GM23338 (cell line): ENCODE measurements at regions not wholly inside any gene's neighbourhood (a gene's known extent, or its start where the extent isn't known, plus 50 kb on each side); places are given as distances from the start of the nearest gene placed in this dataset.

ENCODE experiments used
- ATAC-seq: fragments of 200-7000 bp; cut with Tn5 transposase; 3 replicates; pipeline ENCODE4 v1.9.1; 2020
- DNase-seq: peaks from one replicate; pipeline ENCODE4 v3.0.0-alpha.2; 2015; ENCODE audit warnings: low spot score
- H2AFZ ChIP-seq: fragments of 200-600 bp; sonication (generic); 2 replicates; pipeline ENCODE4 v1.8.0; 2016; ENCODE audit warnings: antibody characterized with exemption, mild to moderate bottlenecking, moderate library complexity
- H3F3A ChIP-seq: fragments of 200-600 bp; sonication (generic); replicated peaks from 2 replicates; pipeline ENCODE4 v1.8.0; 2017; ENCODE audit warnings: antibody characterized with exemption, mixed run types, low read depth
- H3K27ac ChIP-seq: fragments of 200-600 bp; sonication (generic); 2 replicates; pipeline ENCODE4 v1.6.1; 2016; ENCODE audit warnings: low read depth
- H3K27me3 ChIP-seq: fragments of 200-600 bp; sonication (generic); 2 replicates; pipeline ENCODE4 v1.8.0; 2016; ENCODE audit warnings: mild to moderate bottlenecking, mixed run types, moderate library complexity; ENCODE audit not compliant: insufficient read depth
- H3K36me3 ChIP-seq: fragments of 200-600 bp; sonication (generic); 2 replicates; pipeline ENCODE4 v1.8.0; 2016; ENCODE audit warnings: mild to moderate bottlenecking; ENCODE audit not compliant: insufficient read depth
- H3K4me1 ChIP-seq: fragments of 200-600 bp; sonication (generic); 2 replicates; pipeline ENCODE4 v1.8.0; 2016; ENCODE audit warnings: mild to moderate bottlenecking, moderate library complexity; ENCODE audit not compliant: insufficient read depth
- H3K4me2 ChIP-seq: fragments of 200-600 bp; sonication (generic); 2 replicates; pipeline ENCODE4 v1.7.1; 2017; ENCODE audit warnings: mixed run types
- H3K4me3 ChIP-seq: fragments of 200-600 bp; sonication (generic); 2 replicates; pipeline ENCODE4 v1.6.1; 2016; ENCODE audit warnings: mixed run types
- H3K79me2 ChIP-seq: fragments of 200-600 bp; sonication (generic); replicated peaks from 2 replicates; pipeline ENCODE4 v1.8.0; 2017; ENCODE audit warnings: mild to moderate bottlenecking; ENCODE audit not compliant: insufficient read depth
- H3K9me2 ChIP-seq: fragments of 200-600 bp; sonication (generic); 2 replicates; pipeline ENCODE4 v1.8.0; 2017; ENCODE audit not compliant: insufficient read depth
- H4K20me1 ChIP-seq: fragments of 200-600 bp; sonication (generic); replicated peaks from 2 replicates; pipeline ENCODE4 v1.8.0; 2017; ENCODE audit warnings: mild to moderate bottlenecking; ENCODE audit not compliant: insufficient read depth
- H3K27ac Mint-ChIP-seq: 2 replicates; pipeline ENCODE4 v1.8.0; 2020; ENCODE audit warnings: inconsistent platforms, mild to moderate bottlenecking, moderate library complexity, mixed read lengths
- H3K27me3 Mint-ChIP-seq: 3 replicates; pipeline ENCODE4 v1.8.0; 2022; ENCODE audit warnings: low read depth, mild to moderate bottlenecking, moderate library complexity, mixed read lengths, inconsistent platforms; ENCODE audit not compliant: insufficient read depth, poor library complexity
- H3K36me3 Mint-ChIP-seq: 3 replicates; pipeline ENCODE4 v1.8.0; 2021; ENCODE audit warnings: low read depth, mild to moderate bottlenecking, inconsistent platforms, moderate library complexity, mixed read lengths
- H3K4me1 Mint-ChIP-seq: 3 replicates; pipeline ENCODE4 v1.8.0; 2020; ENCODE audit warnings: mild to moderate bottlenecking, inconsistent platforms, mixed read lengths
- H3K4me3 Mint-ChIP-seq: 3 replicates; pipeline ENCODE4 v1.8.0; 2021; ENCODE audit warnings: moderate library complexity, mild to moderate bottlenecking, inconsistent platforms, mixed read lengths
- H3K9me3 Mint-ChIP-seq: 3 replicates; pipeline ENCODE4 v1.8.0; 2020; ENCODE audit warnings: moderate library complexity, mild to moderate bottlenecking, inconsistent platforms, mixed read lengths
- CREB1 ChIP-seq: fragments of 250-450 bp; sonication (Bioruptor Pico); IDR thresholded peaks from 2 replicates; pipeline ENCODE4 v1.5.0; 2020; ENCODE audit warnings: low read depth, mild to moderate bottlenecking, moderate library complexity
- CTCF ChIP-seq, 2 experiments: fragments of 200-600 bp in 1 of 2; sonication (generic) in 1 of 2; conservative IDR thresholded peaks; 2 replicates each; pipeline versions ENCODE4 v1.5.1 to v1.6.1; 2016 to 2017; ENCODE audit warnings: antibody characterized with exemption in 2 of 2, low read depth in 2 of 2, mild to moderate bottlenecking in 2 of 2, moderate library complexity in 1 of 2
- EZH2 ChIP-seq: fragments of 200-600 bp; sonication (generic); IDR thresholded peaks from one replicate; pipeline ENCODE4 v1.8.0; 2017; ENCODE audit warnings: antibody characterized with exemption, mild to moderate bottlenecking, low read depth; ENCODE audit not compliant: unreplicated experiment
- EZH2phosphoT487 ChIP-seq: fragments of 200-600 bp; sonication (generic); IDR thresholded peaks from one replicate; pipeline ENCODE4 v1.8.1; 2018; ENCODE audit warnings: antibody characterized with exemption; ENCODE audit not compliant: unreplicated experiment
- JUNB ChIP-seq: IDR thresholded peaks from one replicate; pipeline ENCODE4 v1.6.1; 2016; ENCODE audit warnings: antibody characterized with exemption; ENCODE audit not compliant: unreplicated experiment
- NANOG ChIP-seq: IDR thresholded peaks from 2 replicates; pipeline ENCODE4 v1.6.1; 2016; ENCODE audit warnings: antibody characterized with exemption, borderline replicate concordance
- POLR2AphosphoS5 ChIP-seq: IDR thresholded peaks from 2 replicates; pipeline ENCODE4 v1.6.1; 2016; ENCODE audit warnings: antibody characterized with exemption, low read depth
- REST ChIP-seq: IDR thresholded peaks from one replicate; pipeline ENCODE4 v1.6.1; 2018; ENCODE audit warnings: antibody characterized with exemption; ENCODE audit not compliant: unreplicated experiment
- STAT1 ChIP-seq: IDR thresholded peaks from one replicate; pipeline ENCODE4 v1.6.1; 2016; ENCODE audit warnings: antibody characterized with exemption; ENCODE audit not compliant: unreplicated experiment
- ZNF114 ChIP-seq: fragments of 250-450 bp; sonication (Bioruptor Pico); IDR thresholded peaks from 2 replicates; pipeline ENCODE4 v1.5.0; 2020; ENCODE audit warnings: mild to moderate bottlenecking, moderate library complexity
- ZNF331 ChIP-seq: fragments of 250-450 bp; sonication (Bioruptor Pico); IDR thresholded peaks from 2 replicates; pipeline ENCODE4 v1.5.0; 2020; ENCODE audit warnings: low read depth, mild to moderate bottlenecking, moderate library complexity
- TF ChIP-seq, protein P1 (sequence below): IDR thresholded peaks from 2 replicates; pipeline ENCODE4 v1.6.1; 2016; ENCODE audit warnings: antibody characterized with exemption

DNA sequence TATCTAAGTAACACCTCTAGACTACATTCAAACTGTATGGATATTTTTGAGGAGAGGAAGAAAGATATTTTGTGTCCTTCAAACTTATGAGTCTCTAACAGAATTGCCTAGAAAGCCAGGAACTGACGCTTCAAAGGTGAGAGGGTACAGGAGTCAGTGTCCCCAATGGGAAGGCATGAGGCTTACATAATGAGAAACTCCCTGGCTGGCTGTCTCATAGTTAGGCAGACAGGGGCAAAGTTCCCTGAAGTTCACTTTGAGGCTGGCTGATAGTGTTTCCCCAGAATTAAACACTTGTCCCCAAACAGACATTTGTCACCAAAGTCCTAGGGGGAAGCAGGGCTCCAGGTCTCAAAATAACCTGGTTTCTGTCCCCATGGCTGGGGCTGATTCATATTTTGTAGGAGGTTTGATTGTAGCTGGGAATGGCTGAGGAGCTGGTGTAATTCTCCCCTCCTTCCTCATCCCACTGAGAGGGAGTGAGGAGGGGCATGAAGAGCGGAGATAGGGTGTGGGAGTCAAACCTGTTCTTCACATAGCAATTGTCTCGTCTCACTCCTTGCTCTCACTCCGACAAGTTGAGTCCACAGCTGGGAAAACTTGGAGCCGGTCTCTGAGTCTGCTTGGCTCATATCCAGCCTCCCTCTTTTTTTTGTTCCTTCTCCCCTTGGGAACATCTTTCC, 56.4 kb upstream of the CISTR start (continued):
- no peak for TF ChIP-seq STAT1
- no peak for TF ChIP-seq REST
- no peak for TF ChIP-seq EZH2phosphoT487
- no peak for TF ChIP-seq EZH2
- TF ChIP-seq CTCF (conservative IDR thresholded peaks at IDR 0.05; ENCODE audit: low read depth in 2 of 2) = no peak
- no peak for TF ChIP-seq POLR2AphosphoS5
- no peak for TF ChIP-seq ZNF114 (CRISPR knock-in tag)
- TF ChIP-seq CREB1 (CRISPR knock-in tag) = no peak
- TF ChIP-seq ZNF331 = no peak

GRCh38 chr12:53809005-53809404, 57.2 kb upstream of the CISTR start:
- Histone ChIP-seq H2AFZ (no peak overlapping the region), H3K4me2 (no peak overlapping the region), H4K20me1 (no peaks in the 10 kb centered on the region), H3K4me3 (no peak overlapping the region), H3K9me2 (no peaks in the 10 kb centered on the region; the same call in 1 of the 2 replicates), H3F3A (no peaks in the 10 kb centered on the region), H3K79me2 (no peaks in the 10 kb centered on the region), H3K27me3 (peaks cover 22% of the 10 kb centered on the region; the same call in 1 of the 2 replicates), H3K4me1 (no peaks in the 10 kb centered on the region), H3K27ac (no peak overlapping the region), H3K36me3 (no peaks in the 10 kb centered on the region)
- H3K27ac Mint-ChIP-seq = no peak overlapping the region
- peaks cover 9% of the 10 kb centered on the region for H3K4me1 Mint-ChIP-seq
- H3K9me3 Mint-ChIP-seq = no peaks in the 10 kb centered on the region; the same call in 2 of the 3 replicates
- H3K36me3 Mint-ChIP-seq = no peaks in the 10 kb centered on the region
- no peak for DNase-seq
- no peak for ATAC-seq
- H3K4me3 Mint-ChIP-seq = no peak overlapping the region
- peaks cover 10% of the 10 kb centered on the region for H3K27me3 Mint-ChIP-seq
- TF ChIP-seq ZNF114 (CRISPR knock-in tag) = no peak
- TF ChIP-seq, protein P1, sequence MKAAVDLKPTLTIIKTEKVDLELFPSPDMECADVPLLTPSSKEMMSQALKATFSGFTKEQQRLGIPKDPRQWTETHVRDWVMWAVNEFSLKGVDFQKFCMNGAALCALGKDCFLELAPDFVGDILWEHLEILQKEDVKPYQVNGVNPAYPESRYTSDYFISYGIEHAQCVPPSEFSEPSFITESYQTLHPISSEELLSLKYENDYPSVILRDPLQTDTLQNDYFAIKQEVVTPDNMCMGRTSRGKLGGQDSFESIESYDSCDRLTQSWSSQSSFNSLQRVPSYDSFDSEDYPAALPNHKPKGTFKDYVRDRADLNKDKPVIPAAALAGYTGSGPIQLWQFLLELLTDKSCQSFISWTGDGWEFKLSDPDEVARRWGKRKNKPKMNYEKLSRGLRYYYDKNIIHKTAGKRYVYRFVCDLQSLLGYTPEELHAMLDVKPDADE = no peak
- no peak for TF ChIP-seq EZH2
- TF ChIP-seq STAT1 = no peak
- no peak for TF ChIP-seq EZH2phosphoT487
- no peak for TF ChIP-seq CTCF (conservative IDR thresholded peaks at IDR 0.05; ENCODE audit: low read depth in 2 of 2)
- no peak for TF ChIP-seq JUNB
- TF ChIP-seq ZNF331 = no peak
- TF ChIP-seq CREB1 (CRISPR knock-in tag) = no peak
- no peak for TF ChIP-seq NANOG
